8988T (cell line): ENCODE measurements at regions not wholly inside any gene's neighbourhood (a gene's known extent, or its start where the extent isn't known, plus 50 kb on each side); places are given as distances from the start of the nearest gene placed in this dataset.

ENCODE experiments used
- DNase-seq: peaks from one replicate; pipeline ENCODE4 v3.0.0; 2011

DNA sequence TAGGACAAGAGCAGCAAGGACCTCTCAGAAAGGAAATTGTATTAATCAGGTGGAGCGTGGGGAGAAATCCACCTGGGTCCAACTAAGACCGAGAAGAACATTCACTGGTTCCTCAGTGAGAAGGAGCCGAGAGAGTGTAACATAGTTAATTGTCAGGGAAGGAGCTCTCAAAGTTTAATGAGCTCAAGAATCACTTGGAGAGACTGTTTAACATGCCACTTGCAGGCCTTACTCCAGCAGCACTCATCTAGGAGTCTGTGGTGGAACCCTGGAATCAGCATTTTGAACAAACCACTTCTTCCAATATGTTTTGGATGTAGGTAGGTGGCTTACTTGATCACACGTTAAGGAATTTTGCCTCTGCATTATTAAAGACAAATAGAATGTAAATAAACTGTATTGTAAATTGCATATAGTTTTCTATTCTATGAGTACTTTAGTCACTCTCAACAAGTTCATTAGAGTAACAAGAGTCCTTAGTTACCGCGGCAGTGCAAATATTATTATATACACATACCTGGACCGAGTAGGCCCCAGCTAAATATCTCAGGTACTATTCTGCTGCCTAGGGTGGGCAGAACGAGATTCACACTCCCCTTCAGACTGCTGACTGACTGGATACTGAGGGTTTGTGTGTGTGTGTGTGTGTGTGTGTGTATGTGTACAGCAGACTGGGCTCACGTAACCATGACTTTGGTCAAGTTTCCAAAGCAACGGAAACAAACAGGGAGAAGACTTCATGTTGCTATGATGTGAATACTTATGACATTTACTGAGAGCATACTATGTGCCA, 203.2 kb upstream of the USP24 start:
- DNase-seq: no peak

DNA sequence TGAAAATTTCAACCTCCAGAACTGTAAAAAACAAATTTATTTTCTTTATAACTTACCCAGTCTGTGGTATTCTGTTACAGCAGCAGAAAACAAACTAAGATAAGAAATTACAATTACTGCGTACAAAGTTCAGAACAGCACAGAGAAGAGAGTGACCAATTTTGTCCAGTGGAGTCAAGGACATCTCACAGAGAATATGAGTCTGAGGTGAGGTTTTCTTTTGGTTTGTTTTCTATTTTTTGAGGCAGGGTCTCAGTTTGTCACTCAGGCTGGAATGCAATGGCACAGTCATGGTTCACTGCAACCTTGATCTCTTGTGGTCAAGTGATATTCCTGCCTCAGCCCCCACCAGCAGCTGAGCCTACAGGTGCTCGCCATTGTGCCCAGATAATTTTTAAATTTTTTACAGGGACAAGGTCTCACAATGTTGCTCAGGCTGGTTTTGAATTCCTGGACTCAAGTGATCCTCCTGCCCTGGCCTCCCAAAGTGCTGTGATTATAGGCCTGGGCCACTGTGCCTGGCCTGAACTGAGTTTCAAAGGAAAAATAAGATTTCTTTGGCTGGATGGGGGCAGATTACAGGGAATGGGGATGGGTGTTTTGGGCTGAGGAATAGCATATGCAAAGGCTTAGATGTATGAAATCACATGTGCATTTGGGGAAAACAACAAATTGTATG, 201.1 kb upstream of the USP24 start:
- DNase-seq: no peak

DNA sequence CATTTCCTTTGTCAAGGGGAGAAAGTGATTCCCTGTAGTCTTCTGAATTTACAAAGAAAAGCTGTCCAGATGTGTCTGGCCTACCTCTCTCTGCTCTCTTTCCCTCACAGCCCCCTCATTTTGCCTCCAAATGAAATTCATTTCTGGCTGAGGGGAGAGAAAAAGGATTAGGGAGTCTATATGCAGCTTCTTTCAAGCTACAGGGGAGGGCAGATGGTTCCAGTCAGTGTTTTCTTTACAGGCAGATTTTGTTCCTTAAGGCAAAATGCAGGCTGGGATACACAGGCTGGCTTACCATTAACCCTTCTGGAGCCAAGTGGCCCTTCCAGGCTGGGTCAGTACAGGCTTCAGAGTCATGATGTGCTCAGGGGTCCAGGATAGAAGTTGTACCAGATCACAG, 198.1 kb upstream of the USP24 start:
- no peak for DNase-seq

DNA sequence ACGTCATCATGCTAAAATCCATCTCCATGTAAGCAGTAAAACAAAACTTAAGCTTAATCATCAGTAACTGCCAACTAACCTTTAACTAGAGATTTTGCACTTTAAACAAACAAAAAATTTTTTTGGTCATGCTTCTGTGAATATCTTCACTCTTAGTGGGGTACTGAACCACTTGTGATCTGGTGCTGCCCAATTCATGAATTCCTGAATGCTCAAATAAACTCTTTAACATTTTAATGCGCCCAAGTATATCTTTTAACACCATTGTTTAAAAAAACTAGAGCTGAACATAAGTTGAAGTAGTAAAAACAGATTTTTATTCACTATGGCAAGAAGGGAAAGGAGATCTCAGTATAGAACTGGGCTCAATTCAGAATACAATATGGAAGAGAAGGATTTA, 196.9 kb upstream of the USP24 start:
- DNase-seq: no peak

DNA sequence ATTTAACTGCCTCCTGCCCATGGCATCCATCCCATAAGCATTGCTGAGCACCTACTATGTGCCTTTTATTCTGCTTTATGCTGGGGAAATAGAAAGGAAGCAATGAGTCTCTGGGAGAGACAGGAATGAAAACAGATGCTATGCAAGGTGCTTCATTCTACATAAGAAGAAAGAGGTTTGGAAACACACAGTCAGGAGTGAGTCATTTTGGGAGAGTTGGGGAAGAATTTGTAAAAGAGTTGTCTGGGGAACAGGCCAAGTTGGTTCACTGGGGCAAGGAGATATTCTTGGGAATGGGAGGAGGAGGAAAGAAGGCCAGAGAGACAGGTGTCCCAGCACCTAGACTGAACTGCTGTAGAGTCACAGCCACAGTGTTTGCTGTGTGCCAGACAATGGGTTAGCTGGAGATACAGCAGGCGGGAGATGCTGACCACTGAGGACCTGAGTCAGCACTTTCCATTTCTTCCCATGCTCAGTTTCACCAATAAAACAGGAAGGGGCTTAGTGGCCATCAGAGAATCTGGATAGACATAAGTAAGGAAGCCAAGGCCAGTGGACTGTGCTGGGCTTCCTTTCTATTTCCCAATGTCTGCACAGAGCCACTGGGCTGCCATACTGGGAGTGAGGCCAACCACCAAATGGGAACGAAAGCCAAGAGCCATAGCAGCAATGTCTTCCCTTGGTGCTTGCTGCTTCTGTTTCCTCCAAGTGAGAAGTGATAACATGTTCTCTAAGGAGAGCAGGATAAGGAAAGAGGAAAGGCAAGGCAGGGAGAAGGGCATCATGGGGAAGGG, 187.7 kb upstream of the USP24 start:
- no peak for DNase-seq

DNA sequence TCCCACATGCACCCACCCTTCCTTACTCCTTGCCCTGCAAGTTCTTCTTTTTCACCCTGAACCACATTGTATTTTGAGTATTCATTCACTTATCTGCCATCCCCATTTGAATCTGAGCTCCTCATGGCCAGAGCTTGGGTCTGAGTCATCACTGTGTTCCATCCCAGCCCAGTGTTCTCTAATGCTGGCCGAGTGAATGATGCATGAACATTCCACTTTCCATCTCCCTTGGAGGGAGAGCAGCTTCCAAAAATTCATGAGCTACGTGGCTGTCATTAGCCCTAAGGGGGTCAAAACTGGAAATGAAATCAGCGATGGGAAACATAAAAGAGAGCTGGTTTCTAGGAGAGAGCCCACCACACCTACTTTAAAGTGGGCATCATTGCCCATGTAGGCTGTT, 187.0 kb upstream of the USP24 start:
- no peak for DNase-seq

DNA sequence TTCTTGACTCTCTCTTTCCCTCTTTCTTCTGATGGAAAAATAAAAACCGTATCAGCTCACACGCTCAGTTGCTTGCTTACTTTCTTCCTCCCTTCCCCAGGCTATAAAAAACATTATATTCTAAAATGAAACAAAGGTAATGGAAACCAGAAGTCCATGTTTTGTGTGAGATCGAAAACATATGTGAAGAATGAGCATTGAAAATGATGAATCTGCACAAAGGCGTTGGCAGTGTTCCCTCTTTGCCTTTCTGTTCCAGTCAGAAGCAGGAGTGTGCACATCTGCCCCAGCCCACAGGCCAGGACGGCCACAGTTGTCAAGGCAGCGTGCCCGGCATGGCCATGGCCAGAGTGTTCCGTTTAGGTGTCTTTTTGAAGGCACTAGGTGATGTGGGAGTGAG, 185.3 kb upstream of the USP24 start:
- DNase-seq: no peak

DNA sequence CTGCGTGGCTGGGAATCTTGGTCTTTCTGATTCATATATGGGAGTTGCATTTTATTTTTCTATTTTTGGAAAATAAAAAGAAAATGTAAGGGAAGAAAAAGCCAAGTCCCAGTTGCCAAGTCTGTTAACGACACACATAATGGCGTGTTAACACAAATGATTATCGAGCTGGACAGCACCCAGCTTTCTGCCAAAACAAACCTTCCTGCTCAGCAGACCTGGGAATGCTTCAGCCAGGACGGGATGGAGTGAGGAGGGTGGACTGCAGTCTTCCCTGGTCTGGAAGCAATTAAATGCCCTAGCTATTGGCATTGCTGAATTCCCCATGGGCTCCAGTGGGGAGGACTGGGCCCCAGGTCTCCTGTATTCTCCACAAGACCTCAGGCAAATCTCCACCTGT, 184.2 kb upstream of the USP24 start:
- DNase-seq: no peak

DNA sequence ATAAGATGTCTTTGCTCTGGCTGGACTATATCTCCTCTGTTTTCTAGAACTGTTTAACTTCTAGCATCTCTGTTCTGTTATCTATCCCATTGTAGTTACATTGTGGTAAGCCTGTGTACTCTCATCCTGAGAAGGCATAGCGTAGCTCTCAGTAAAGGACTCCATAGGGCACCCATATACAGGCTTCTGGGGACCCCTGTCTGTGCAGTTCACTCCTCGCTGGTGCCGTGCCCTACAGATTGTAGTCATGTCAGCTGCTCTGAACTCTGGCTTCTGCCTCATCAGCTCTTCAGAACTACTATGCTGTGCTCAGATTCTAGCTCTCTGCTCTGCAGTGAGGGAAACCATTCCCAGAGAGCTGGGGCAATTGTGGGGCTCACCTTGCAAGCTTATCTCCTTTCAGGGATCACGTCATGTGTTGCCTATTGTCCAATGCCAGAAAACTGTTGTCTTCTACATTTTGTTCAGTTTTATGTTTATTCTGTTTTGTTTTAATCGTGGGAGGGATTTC, 181.3 kb upstream of the USP24 start:
- no peak for DNase-seq

DNA sequence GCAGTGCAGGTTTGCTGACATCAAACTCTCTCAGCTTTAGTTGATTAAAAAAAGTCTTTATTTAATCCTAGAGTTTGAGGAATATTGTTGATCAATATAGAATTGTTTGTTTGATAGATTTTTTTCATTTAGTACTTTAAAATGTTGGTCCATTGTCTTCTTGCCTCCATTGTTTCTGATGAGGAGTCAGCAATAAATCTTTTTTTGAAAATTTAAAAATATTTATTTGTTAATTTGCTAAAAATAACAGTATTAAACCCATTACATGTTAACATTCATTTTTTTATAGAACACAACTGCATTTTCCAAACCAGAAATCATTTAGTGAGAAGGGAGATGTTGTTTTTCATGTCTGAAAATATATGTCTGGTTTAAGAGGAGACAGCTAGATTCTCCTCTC, 173.8 kb upstream of the USP24 start:
- no peak for DNase-seq

DNA sequence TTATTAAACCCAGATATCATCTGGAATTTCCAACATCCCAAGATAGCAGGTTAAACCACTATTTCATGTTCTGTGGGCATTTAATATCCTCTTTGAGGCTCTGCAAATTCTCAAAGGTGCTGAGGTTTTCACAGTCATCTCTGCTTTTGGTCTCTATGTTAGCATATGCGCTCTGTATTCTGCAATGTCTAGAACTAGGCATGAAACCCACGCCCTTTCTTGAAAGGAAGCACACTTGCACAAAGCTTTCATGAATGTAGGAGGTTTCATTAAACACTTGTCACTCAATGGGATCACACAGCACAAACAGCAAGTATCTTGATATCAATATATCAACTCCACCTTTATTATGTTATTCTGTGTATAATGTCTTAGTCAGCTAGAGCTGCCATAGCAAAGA, 172.0 kb upstream of the USP24 start:
- no peak for DNase-seq

DNA sequence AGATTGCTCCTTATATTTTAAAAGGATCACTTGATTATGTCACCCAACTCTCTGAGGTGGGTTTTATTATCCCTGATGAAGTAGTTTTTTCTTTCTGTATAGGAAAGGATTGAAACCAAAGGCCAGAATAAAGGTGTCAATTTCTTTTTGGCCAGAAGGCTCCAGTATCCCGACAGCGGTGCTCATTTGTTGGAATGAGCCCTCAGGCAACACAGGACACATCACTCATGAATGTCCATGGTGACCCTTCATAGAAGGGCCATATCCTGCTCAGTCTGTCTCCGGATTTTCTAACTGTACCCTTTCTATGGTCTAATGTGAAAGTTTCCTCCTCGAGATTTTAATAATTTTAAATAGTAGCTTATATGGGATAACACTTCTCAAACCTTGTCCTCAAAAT, 171.3 kb upstream of the USP24 start:
- no peak for DNase-seq

DNA sequence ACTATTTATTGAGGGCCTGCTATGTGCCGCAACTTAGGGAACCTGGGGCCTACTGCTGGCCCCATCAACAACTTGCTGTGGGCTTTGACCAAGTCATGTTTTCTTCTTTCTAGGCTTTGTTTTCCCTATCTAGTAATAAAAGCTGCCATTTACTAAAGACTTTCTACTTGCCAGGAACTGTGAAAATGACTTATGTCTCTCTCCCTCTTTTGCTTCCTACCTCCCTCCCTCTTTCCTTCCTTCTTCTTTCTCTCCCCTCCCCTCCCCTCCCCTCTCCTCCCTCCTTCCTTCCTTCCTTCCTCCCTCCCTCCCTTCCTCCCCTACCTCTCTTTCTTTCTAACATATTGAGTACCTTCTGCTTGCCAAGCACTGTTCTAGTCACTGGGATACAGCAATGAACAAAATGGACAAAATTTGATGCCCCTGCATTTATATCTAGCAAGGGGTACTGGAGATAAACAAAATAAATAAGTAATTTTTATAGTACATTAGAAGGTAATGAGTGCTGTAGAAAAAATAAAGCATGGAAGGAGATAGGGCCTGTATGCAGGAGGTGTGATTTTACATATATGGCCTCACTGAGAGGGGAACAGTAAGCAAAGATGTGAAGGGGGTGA, 170.3 kb upstream of the USP24 start:
- DNase-seq: no peak

DNA sequence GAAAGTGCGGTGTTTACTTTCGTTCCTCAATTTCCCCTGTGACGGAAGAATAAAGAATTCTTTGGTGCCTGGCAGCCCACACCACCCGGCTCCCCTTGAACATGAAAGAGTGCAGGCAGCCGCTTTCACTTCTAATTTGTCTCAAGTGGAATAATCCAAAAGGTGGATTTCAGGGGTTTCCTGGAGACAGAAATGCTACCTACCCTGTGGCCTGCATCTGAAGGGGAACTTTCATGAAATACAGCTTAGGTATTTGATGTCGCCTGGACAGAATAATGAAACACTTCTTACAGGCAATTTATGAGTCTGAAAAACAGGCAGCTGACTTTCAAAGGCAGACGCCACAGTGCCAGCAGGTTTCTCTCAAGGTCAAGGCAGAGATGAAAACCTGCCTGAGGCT, 169.5 kb upstream of the USP24 start:
- no peak for DNase-seq

DNA sequence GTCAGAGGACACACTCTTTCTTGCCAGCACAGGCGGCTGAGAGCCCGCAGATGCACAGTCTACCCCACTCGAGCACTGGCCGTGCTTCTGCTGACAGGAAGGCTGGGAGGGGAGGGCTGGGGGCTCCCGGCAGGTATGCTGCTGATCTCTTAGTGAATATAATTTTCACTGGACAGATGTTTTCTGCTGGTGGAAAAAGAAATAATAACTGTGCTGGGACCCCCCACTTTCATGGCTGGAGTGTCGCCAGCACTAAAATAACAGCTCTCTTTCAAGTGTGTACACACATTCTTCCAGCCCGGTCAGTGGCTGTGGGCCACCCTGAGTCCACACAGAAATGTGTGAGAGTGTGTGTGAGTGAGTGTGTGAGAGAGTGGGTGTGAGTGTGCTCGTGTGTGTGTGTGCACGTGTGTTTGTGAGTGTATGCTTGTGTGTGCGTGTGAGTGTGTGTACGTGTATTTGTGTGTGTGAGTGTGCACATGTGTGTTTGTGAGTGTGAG, 167.7 kb upstream of the USP24 start:
- DNase-seq: no peak

DNA sequence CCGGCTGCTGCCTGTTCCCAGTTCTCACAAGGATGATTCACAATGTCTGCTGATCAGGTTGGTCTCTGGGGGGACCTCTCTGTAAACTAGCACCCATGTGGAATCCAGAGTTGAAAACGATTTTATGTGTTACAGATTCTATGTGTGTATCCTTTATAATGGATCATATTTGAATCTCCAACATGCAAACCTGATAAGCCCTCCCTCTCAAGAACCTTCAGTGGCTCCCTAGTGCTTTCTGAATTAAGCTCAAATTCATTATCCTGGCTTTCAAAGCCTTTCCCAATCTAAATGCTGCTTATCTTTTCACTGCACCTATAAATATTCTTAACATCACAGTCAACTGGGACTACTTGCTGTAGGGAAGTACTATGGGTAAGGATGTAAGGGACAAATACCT, 166.8 kb upstream of the USP24 start:
- no peak for DNase-seq

DNA sequence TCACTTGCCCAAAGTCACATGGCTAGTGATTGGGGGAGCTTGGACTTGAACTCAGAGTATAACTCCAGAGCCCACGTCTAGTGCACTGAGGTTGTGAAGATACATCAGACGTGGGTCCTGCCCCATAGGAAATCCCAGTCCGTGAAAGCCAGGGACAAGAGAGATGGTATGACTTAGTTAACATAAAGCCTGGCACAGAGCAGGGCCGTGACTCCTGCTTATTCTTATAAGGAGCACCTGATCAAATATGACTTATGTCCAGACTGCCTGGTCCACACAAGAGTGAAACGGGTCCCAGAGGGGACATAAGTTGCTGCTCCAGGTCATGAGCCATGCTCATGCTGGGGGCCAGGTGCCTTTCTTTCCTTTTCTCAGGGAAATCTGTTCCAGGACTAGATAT, 166.3 kb upstream of the USP24 start:
- no peak for DNase-seq

DNA sequence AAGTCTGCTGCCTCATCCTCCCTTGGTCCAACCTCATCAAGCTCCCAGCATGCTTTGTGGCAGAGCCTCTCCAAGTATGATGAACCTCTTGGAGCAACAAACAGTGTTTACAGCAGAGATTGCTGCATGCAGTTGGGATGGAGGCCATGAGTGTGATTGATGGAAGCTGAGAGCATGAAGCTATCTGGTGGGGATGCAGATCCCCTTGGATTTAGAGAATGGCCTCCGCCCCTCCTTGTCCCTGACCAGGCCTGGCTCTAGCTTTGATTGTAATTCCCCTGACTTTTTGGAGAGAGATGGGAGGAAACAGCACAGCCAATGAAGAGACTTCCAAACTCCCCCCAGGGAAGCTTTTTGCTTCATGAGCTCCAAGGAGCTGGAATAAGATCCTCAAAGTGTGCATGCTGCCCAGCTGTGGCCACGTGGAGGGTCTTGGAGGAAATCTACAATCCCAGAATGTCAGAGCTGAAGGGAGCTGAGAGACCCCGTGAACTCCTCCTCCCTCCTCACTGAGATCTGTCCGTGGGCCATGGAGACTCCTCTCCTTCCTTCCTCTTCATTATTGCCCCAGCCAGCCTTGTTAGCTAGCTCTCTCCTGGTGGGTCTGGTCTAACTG, 165.3 kb upstream of the USP24 start:
- DNase-seq: no peak

DNA sequence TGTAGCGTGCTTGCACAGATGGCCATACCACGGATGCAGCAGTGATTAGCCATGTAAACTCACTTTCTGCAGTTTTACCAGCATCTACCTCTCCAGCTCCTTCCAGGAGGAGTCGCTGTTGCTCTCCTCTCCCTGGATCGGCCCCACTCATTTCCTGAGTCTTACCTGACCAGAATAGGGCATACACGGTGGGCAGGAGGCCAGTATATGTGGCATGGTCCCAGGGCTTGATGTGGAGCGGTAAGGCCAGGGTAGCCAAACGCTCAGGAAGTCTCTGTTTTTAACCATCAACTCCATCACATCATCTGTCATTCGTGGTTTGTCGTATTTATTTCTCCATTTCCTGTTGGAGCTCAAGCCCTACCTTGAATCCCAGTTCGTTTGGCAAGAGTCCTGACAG, 163.4 kb upstream of the USP24 start:
- no peak for DNase-seq

DNA sequence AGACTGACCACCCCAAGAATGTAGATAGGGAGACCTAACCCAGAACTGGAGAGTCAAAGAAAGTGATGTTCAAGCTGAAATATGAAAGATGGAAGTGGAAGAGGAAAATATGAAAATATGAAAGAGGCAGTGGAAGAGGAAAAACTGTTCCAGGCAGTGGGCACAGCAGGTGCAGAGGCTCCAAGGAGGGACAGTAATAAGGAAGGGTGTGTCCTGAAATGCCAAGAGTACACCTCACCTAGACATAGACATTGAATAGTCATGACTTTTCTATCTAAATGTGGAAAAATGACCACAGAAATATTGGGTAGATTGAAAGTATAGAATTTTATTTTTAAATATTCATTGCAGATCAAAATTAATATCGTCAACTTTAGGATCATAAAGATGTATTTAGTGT, 161.7 kb upstream of the USP24 start:
- DNase-seq: no peak

DNA sequence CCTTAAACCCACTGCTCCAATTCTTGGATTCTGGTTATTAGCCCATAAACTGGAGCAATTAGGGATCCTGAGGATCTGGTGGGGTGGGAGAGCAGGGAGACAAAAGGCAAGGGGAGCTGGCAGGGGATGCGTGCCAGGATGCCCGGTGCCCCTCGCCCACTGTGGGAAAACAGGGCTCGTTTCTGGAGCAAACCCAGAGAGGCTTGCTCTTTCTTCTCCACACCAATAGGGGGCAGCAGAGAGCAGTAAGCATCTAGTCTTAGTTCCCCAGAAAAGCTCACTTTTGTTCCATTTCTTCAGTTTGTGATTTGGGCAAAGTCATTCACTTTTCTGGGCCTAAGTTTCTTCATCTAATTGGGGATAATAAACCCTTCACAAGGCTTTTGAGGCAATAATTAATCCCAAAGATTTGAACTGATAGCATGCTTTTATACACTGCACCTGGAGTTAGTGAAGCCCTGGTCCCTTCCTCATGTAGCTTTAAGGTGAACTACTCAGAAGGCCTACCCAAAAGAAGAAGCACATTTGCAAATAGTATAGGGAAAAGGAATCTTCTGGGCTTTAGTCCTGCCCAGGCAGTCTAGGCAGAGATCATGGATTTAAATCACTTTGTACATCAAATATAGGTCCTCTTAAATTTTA, 160.6 kb upstream of the USP24 start:
- DNase-seq: no peak
